Left lung (tissue), 4 donors: ENCODE measurements at regions not wholly inside any gene's neighbourhood (a gene's known extent, or its start where the extent isn't known, plus 50 kb on each side); places are given as distances from the start of the nearest gene placed in this dataset.
A peak's percentile ranks its signal among the peaks of the same experiment; 100 is the strongest.

Experiments used
- ATAC-seq: fragments of 200-7000 bp; cut with Tn5 transposase; one replicate; pipeline ENCODE4 v1.9.1; 2020; ENCODE audit warnings: moderate library complexity
- DNase-seq, 4 donors: peaks; one replicate each; pipeline ENCODE4 v3.0.0-alpha.2; 2013 to 2020
- H3K27ac ChIP-seq, 2 donors: fragments of 200-600 bp; sonication (generic) in 1 of 2; one replicate each; pipeline versions ENCODE4 v1.5.0 to v1.8.0; 2020 to 2021
- H3K27me3 ChIP-seq, 2 donors: fragments of 200-600 bp; sonication (generic) in 1 of 2; one replicate each; pipeline versions ENCODE4 v1.5.0 to v1.8.0; 2020 to 2021
- H3K36me3 ChIP-seq, 2 donors: fragments of 200-600 bp; sonication (generic) in 1 of 2; one replicate each; pipeline versions ENCODE4 v1.5.0 to v1.8.0; 2020 to 2021
- H3K4me1 ChIP-seq, 2 donors: fragments of 200-600 bp; one replicate each; pipeline ENCODE4 v1.8.0; 2021
- H3K4me3 ChIP-seq, 2 donors: fragments of 200-600 bp; sonication (generic) in 1 of 2; one replicate each; pipeline versions ENCODE4 v1.5.0 to v1.8.0; 2020 to 2021; ENCODE audit warnings: mild to moderate bottlenecking in 1 of 2
- H3K9me3 ChIP-seq, 2 donors: fragments of 200-600 bp; sonication (generic) in 1 of 2; one replicate each; pipeline versions ENCODE4 v1.5.0 to v1.8.0; 2020 to 2021
- intact Hi-C, 2 donors: fragments of 100-400 bp; cut with DNase I; formaldehyde crosslinking; loops; one replicate each; pipeline versions ENCODE4 v1.11.2 to v1.14.2; 2022
- TF ChIP-seq, protein P1 (sequence below), 2 donors: fragments of 200-600 bp; sonication (generic) in 1 of 2; IDR thresholded peaks; one replicate each; pipeline versions ENCODE4 v1.5.0 to v1.8.0; 2021; ENCODE audit warnings: antibody characterized with exemption in 2 of 2
- donor health status: DM: no; HTN: yes; CAD: no.
- donor health status: DM: no; HTN: no; CAD: no.

DNA sequence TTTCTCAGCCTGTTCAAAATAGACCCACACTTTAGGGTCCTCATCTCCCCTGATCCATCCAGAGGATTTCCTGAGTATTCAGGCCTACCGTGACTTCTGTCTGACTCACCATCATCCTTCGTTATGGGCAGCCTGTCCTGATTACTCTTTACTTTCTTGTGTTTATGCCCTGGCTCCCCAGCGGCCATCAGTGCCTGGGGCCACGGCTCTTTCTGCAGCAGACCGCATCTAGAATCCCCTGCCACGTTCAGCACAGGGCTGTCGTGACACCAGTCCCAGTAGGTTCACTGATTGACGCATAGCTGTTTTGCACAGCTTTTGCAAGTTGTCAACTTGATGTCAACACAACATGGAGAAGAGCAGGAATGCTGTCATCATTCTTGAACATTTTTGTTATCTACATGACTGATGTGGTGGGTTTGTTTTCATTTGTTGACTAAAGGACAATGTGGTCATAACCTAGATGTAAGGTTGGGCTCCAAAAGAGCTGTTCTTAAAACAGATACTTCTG lies 225.6 kb downstream of the HAUS1 start:
- Histone ChIP-seq H3K27ac (no peak overlapping the region), H3K4me3 (no peak overlapping the region), H3K36me3 (no peaks in the 10 kb centered on the region), H3K9me3 (no peaks in the 10 kb centered on the region), H3K4me1 (peaks cover 0 to 9% of the 10 kb centered on the region in 2 donors), H3K27me3 (peaks cover 6 to 30% of the 10 kb centered on the region in 2 donors)
- DNase-seq (no peak), ATAC-seq (no peak)
- intact Hi-C loops, result no loop called here
- TF ChIP-seq, protein P1, sequence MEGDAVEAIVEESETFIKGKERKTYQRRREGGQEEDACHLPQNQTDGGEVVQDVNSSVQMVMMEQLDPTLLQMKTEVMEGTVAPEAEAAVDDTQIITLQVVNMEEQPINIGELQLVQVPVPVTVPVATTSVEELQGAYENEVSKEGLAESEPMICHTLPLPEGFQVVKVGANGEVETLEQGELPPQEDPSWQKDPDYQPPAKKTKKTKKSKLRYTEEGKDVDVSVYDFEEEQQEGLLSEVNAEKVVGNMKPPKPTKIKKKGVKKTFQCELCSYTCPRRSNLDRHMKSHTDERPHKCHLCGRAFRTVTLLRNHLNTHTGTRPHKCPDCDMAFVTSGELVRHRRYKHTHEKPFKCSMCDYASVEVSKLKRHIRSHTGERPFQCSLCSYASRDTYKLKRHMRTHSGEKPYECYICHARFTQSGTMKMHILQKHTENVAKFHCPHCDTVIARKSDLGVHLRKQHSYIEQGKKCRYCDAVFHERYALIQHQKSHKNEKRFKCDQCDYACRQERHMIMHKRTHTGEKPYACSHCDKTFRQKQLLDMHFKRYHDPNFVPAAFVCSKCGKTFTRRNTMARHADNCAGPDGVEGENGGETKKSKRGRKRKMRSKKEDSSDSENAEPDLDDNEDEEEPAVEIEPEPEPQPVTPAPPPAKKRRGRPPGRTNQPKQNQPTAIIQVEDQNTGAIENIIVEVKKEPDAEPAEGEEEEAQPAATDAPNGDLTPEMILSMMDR (IDR thresholded peaks at IDR 0.05), result no peak

DNA sequence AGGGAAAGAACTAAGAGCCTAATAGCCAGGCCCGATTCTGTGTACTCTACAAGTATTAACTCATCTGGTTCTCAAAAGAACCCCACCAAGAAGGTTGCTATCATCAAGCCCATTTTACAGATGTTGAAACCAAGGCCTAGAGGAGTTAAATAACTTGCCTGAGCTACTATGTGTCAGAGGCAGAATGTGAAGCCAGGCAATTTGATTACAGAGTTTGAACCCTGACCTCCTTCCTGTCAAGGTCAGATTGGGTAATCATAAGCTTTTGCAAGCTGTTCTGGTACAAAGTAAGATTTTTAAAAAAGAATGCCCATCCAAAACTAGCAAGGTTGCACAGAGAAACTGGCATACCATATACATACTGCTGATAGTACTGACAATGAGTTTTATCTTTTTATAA lies 227.1 kb downstream of the HAUS1 start:
- TF ChIP-seq, protein P1 (IDR thresholded peaks at IDR 0.05), result no peak
- intact Hi-C loops, result no loop called here
- H3K4me3 ChIP-seq, result no peak overlapping the region

DNA sequence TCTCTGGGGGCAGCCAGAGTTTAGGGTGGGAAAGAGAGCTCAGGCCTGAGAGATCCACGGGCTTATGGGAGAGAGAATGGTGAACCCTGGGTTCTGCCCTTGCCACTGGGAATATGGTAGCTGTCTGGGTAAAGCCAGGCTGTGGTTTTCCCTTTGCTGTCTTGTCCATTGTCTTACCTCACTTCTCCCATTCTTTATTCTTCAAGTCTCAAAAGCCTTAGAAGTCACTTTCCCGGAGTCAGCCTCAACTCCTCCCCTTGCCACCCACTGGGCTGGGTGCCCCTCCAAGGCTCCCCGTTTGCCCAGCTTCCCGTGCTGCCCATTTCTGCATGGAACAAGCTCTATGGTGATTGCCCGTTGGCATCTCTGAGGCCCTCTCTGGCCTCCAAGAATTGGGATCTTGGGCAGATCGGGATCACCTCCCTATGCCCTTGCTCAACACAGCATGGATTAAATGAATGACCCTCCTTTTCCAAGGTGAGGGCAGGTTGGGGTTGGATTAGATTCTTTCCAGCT lies 228.2 kb downstream of the HAUS1 start:
- no peak for ATAC-seq
- H3K36me3 ChIP-seq, result no peaks in the 10 kb centered on the region
- no peak overlapping the region for H3K27ac ChIP-seq
- intact Hi-C loops, result no loop called here
- DNase-seq, result no peak
- no peaks in the 10 kb centered on the region for H3K9me3 ChIP-seq
- no peak overlapping the region for H3K4me3 ChIP-seq
- TF ChIP-seq, protein P1 (IDR thresholded peaks at IDR 0.05), result no peak
- H3K4me1 ChIP-seq, result peaks cover 0 to 29% of the 10 kb centered on the region in 2 donors
- H3K27me3 ChIP-seq, result peaks cover 8 to 56% of the 10 kb centered on the region in 2 donors

More for the DNA sequence above, 227.1 kb downstream of the HAUS1 start:
- peaks cover 8 to 46% of the 10 kb centered on the region in 2 donors for H3K27me3 ChIP-seq
- no peak for ATAC-seq
- H3K9me3 ChIP-seq, result no peaks in the 10 kb centered on the region
- H3K27ac ChIP-seq, result no peak overlapping the region
- H3K4me1 ChIP-seq, result peaks cover 0 to 24% of the 10 kb centered on the region in 2 donors
- no peaks in the 10 kb centered on the region for H3K36me3 ChIP-seq
- no peak for DNase-seq

DNA sequence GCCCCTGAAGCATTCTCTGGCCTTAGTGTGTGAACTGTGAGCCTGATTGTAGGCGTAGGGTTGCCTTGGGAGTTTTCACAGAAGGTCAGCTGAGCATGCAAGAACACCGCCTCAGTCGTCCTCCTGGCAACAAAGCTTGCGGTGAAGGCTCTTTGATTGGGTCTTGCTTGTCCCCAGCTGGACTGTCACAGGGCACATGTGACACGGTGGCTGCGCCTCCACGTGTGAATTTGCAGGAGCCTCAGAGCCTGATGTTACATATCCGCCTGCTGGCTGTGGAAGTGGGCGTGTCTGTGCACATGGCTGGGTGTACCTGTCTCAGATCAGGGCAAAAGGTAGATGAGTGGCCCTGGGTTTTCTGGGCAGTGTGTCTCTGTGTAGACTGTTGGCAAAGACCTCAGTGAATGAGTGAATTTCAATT lies 228.7 kb downstream of the HAUS1 start:
- H3K36me3 ChIP-seq, result no peaks in the 10 kb centered on the region
- TF ChIP-seq, protein P1 (IDR thresholded peaks at IDR 0.05), result no peak
- intact Hi-C loops, result no loop called here
- peaks cover 0 to 29% of the 10 kb centered on the region in 2 donors for H3K4me1 ChIP-seq
- no peaks in the 10 kb centered on the region for H3K9me3 ChIP-seq
- peak in 1 of 4 donors; percentile 27 for DNase-seq
- no peak overlapping the region for H3K27ac ChIP-seq
- H3K4me3 ChIP-seq, result no peak overlapping the region
- peak; percentile 8 for ATAC-seq
- peaks cover 8 to 59% of the 10 kb centered on the region in 2 donors for H3K27me3 ChIP-seq

DNA sequence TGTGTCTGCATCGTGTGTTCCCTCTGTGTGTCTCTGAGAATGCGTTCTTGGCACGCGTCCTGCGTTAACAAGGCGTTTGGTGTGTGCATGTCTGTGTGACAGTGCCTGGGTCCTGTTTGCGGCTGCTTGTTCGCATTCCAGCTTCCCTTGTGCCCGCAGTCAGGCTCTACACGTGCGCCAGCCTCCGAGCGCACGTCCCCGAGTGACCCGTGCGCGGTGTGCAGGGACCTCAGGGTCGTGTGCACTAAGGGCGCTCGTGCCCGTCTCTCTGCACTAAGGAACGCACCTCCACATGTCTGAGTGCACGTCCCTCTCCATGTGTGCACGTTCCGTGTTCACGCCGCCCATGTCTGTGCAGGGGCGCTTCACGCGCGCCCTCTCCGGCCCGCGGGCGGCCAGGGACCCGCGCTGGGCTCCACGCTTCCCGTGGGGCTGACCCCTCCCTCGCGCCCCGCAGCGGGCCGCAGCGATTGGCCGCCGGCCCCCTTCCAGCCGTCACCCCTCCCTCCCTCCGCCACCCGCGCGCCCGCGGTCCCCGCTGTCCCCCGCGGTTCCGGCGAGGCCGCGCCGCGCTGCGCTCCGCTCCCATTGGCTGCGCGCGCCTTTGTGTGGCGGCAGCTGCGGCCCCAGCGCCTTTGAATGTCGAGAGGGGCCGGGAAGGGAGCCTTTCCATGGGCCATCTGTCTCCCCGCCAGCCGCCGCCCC lies 229.4 kb downstream of the HAUS1 start:
- DNase-seq (peak in 3 of 4 donors; percentile 46 to 71 (median 63)), ATAC-seq (peak; percentile 65)
- intact Hi-C loops, result no loop called here

More for the DNA sequence above, 229.4 kb downstream of the HAUS1 start:
- no peak overlapping the region for H3K27ac ChIP-seq
- H3K4me1 ChIP-seq, result peaks cover 0 to 29% of the 10 kb centered on the region in 2 donors
- H3K4me3 ChIP-seq, result peak overlapping the region; percentile 28 to 40
- no peaks in the 10 kb centered on the region for H3K9me3 ChIP-seq
- H3K27me3 ChIP-seq, result peaks cover 8 to 60% of the 10 kb centered on the region in 2 donors
- H3K36me3 ChIP-seq, result no peaks in the 10 kb centered on the region
- TF ChIP-seq, protein P1 (IDR thresholded peaks at IDR 0.05), result no peak
